H7 (cell line): ENCODE measurements at regions not wholly inside any gene's neighbourhood (a gene's known extent, or its start where the extent isn't known, plus 50 kb on each side); places are given as distances from the start of the nearest gene placed in this dataset.

Source experiments
- DNase-seq: peaks from one replicate; pipeline ENCODE4 v3.0.0; 2012
- H3K27me3 ChIP-seq: 2 replicates; pipeline ENCODE4 v1.6.0; 2011; ENCODE audit warnings: mild to moderate bottlenecking, low read length; ENCODE audit not compliant: control insufficient read depth, insufficient read depth
- H3K36me3 ChIP-seq: replicated peaks from 2 replicates; pipeline ENCODE4 v1.5.1; 2011; ENCODE audit warnings: low read length; ENCODE audit not compliant: control insufficient read depth, insufficient read depth
- H3K4me3 ChIP-seq: 2 replicates; pipeline ENCODE4 v1.5.1; 2011; ENCODE audit warnings: low read depth, mild to moderate bottlenecking, control low read depth, low read length, moderate library complexity; ENCODE audit not compliant: insufficient read depth

GRCh38 chr13:105395041-105395440 lies 1140.4 kb downstream of the EFNB2 start:
- Histone ChIP-seq H3K36me3 (no peaks in the 10 kb centered on the region), H3K27me3 (no peaks in the 10 kb centered on the region), H3K4me3 (no peak overlapping the region)
- DNase-seq, result no peak

- Histone ChIP-seq H3K27me3 (no peaks in the 10 kb centered on the region), H3K36me3 (no peaks in the 10 kb centered on the region), H3K4me3 (no peak overlapping the region)
- DNase-seq, result no peak
Observed at GRCh38 chr13:105389373-105389772, 1146.1 kb downstream of the EFNB2 start.

GRCh38 chr13:105377452-105377851 lies 1158.0 kb downstream of the EFNB2 start:
- Histone ChIP-seq H3K27me3 (no peaks in the 10 kb centered on the region), H3K4me3 (no peak overlapping the region), H3K36me3 (no peaks in the 10 kb centered on the region)
- DNase-seq, result no peak

GRCh38 chr13:105370011-105370650 lies 1165.3 kb downstream of the EFNB2 start:
- Histone ChIP-seq H3K4me3 (no peak overlapping the region), H3K27me3 (no peaks in the 10 kb centered on the region), H3K36me3 (no peaks in the 10 kb centered on the region)
- DNase-seq, result no peak

- Histone ChIP-seq H3K4me3 (no peak overlapping the region), H3K27me3 (no peaks in the 10 kb centered on the region), H3K36me3 (no peaks in the 10 kb centered on the region)
- no peak for DNase-seq
Observed at GRCh38 chr13:105368781-105369180, 1166.7 kb downstream of the EFNB2 start.

GRCh38 chr13:105365831-105366230 lies 1169.6 kb downstream of the EFNB2 start:
- Histone ChIP-seq H3K4me3 (no peak overlapping the region), H3K36me3 (no peaks in the 10 kb centered on the region), H3K27me3 (no peaks in the 10 kb centered on the region)
- no peak for DNase-seq

GRCh38 chr13:105365021-105365550 lies 1170.4 kb downstream of the EFNB2 start:
- DNase-seq, result no peak
- H3K4me3 ChIP-seq, result no peak overlapping the region

GRCh38 chr13:105364191-105364590 lies 1171.3 kb downstream of the EFNB2 start:
- Histone ChIP-seq H3K36me3 (no peaks in the 10 kb centered on the region), H3K4me3 (no peak overlapping the region), H3K27me3 (no peaks in the 10 kb centered on the region)
- no peak for DNase-seq

More at GRCh38 chr13:105365021-105365550, 1170.4 kb downstream of the EFNB2 start:
- Histone ChIP-seq H3K27me3 (no peaks in the 10 kb centered on the region), H3K36me3 (no peaks in the 10 kb centered on the region)

GRCh38 chr13:105363261-105364190 lies 1171.9 kb downstream of the EFNB2 start:
- Histone ChIP-seq H3K27me3 (no peaks in the 10 kb centered on the region), H3K4me3 (no peak overlapping the region), H3K36me3 (no peaks in the 10 kb centered on the region)
- DNase-seq, result no peak

GRCh38 chr13:105353654-105354053 lies 1181.8 kb downstream of the EFNB2 start:
- Histone ChIP-seq H3K4me3 (no peak overlapping the region), H3K27me3 (no peaks in the 10 kb centered on the region), H3K36me3 (no peaks in the 10 kb centered on the region)
- DNase-seq, result no peak

GRCh38 chr13:105349082-105349723 lies 1186.3 kb downstream of the EFNB2 start:
- H3K4me3 ChIP-seq, result no peak overlapping the region
- H3K36me3 ChIP-seq, result no peaks in the 10 kb centered on the region
- no peaks in the 10 kb centered on the region for H3K27me3 ChIP-seq
- no peak for DNase-seq

- H3K4me3 ChIP-seq, result no peak overlapping the region
Observed at GRCh38 chr13:105346141-105346775, 1189.2 kb downstream of the EFNB2 start.

GRCh38 chr13:105345730-105346129 lies 1189.7 kb downstream of the EFNB2 start:
- Histone ChIP-seq H3K27me3 (no peaks in the 10 kb centered on the region), H3K36me3 (no peaks in the 10 kb centered on the region), H3K4me3 (no peak overlapping the region)
- DNase-seq, result no peak

More at GRCh38 chr13:105346141-105346775, 1189.2 kb downstream of the EFNB2 start:
- H3K36me3 ChIP-seq, result no peaks in the 10 kb centered on the region
- no peak for DNase-seq
- H3K27me3 ChIP-seq, result no peaks in the 10 kb centered on the region

- Histone ChIP-seq H3K27me3 (no peaks in the 10 kb centered on the region), H3K36me3 (no peaks in the 10 kb centered on the region), H3K4me3 (no peak overlapping the region)
- DNase-seq, result no peak
Observed at GRCh38 chr13:105345131-105345530, 1190.3 kb downstream of the EFNB2 start.
